NCI-H1048 (cell line): ENCODE measurements at regions not wholly inside any gene's neighbourhood (a gene's known extent, or its start where the extent isn't known, plus 50 kb on each side); places are given as distances from the start of the nearest gene placed in this dataset.

Experiments
- DNase-seq: peaks from one replicate; lab custom pipeline; 2025; lab: John Stamatoyannopoulos, UW

GRCh38 chr11:29959488-29959887 lies 57.3 kb downstream of the KCNA4 start:
- DNase-seq = no peak

GRCh38 chr11:29957431-29957830 lies 59.4 kb downstream of the KCNA4 start:
- DNase-seq = no peak

- DNase-seq = no peak
Measured at GRCh38 chr11:29956076-29956556, 60.7 kb downstream of the KCNA4 start.

- no peak for DNase-seq
Measured at GRCh38 chr11:29943347-29943746, 73.5 kb downstream of the KCNA4 start.

GRCh38 chr11:29937526-29937925 lies 79.3 kb downstream of the KCNA4 start:
- DNase-seq = no peak

- no peak for DNase-seq
Measured at GRCh38 chr11:29934115-29934638, 82.7 kb downstream of the KCNA4 start.

GRCh38 chr11:29916040-29916439 lies 100.8 kb downstream of the KCNA4 start:
- DNase-seq = no peak

GRCh38 chr11:29914203-29914930 lies 102.5 kb downstream of the KCNA4 start:
- DNase-seq = no peak

- no peak for DNase-seq
Measured at GRCh38 chr11:29913352-29913751, 103.5 kb downstream of the KCNA4 start.

- DNase-seq = no peak
Measured at GRCh38 chr11:29900382-29900781, 116.4 kb downstream of the KCNA4 start.

GRCh38 chr11:29879560-29879959 lies 137.3 kb downstream of the KCNA4 start:
- no peak for DNase-seq

- DNase-seq = no peak
Measured at GRCh38 chr11:29876192-29876591, 140.6 kb downstream of the KCNA4 start.

GRCh38 chr11:29847219-29847618 lies 169.6 kb downstream of the KCNA4 start:
- DNase-seq = no peak

- DNase-seq = no peak
Measured at GRCh38 chr11:29844701-29845379, 172.0 kb downstream of the KCNA4 start.

GRCh38 chr11:29844031-29844430 lies 172.8 kb downstream of the KCNA4 start:
- DNase-seq = no peak

GRCh38 chr11:29842061-29842460 lies 174.8 kb downstream of the KCNA4 start:
- no peak for DNase-seq

GRCh38 chr11:29826878-29827277 lies 190.0 kb downstream of the KCNA4 start:
- DNase-seq = no peak

- no peak for DNase-seq
Measured at GRCh38 chr11:29816359-29816758, 200.5 kb downstream of the KCNA4 start.

GRCh38 chr11:29809121-29809520 lies 207.7 kb downstream of the KCNA4 start:
- DNase-seq = no peak

- no peak for DNase-seq
Measured at GRCh38 chr11:29802522-29802921, 214.3 kb downstream of the KCNA4 start.

- no peak for DNase-seq
Measured at GRCh38 chr11:29801561-29801960, 215.3 kb downstream of the KCNA4 start.

GRCh38 chr11:29786092-29786491 lies 230.7 kb downstream of the KCNA4 start:
- no peak for DNase-seq

GRCh38 chr11:29783506-29783905 lies 233.3 kb downstream of the KCNA4 start:
- no peak for DNase-seq
